ENCODE measurements at regions not wholly inside any gene's neighbourhood (a gene's known extent, or its start where the extent isn't known, plus 50 kb on each side); places are given as distances from the start of the nearest gene placed in this dataset.

GRCh38 chr20:22653658-22654642, 69.6 kb upstream of the FOXA2 start:
- TF ChIP-seq POLR2A (IDR thresholded peaks at IDR 0.05; ENCODE audit: low read depth, low read length) (no peak), CTCF (IDR thresholded peaks at IDR 0.05; ENCODE audit: extremely low read depth in 1 of 2, insufficient read depth in 1 of 2, low read depth in 1 of 2, low read length in 2 of 2) (no peak), JUN (IDR thresholded peaks at IDR 0.05; ENCODE audit: borderline replicate concordance, insufficient read depth, insufficient read length, low read depth) (no peak), FOS (IDR thresholded peaks at IDR 0.05; ENCODE audit: borderline replicate concordance, insufficient read depth, low read length) (no peak), EZH2 (IDR thresholded peaks at IDR 0.05; ENCODE audit: borderline replicate concordance, low read depth, low read length, severe bottlenecking) (no peak), GATA2 (IDR thresholded peaks at IDR 0.05; ENCODE audit: insufficient read depth, insufficient read length, low read depth, low read length) (no peak), POLR2AphosphoS5 (IDR thresholded peaks at IDR 0.05; ENCODE audit: insufficient read depth, low read depth, low read length) (no peak)

Data from endothelial cell of umbilical vein (primary cell).